Panc1 (cell line): ENCODE measurements at regions not wholly inside any gene's neighbourhood (a gene's known extent, or its start where the extent isn't known, plus 50 kb on each side); places are given as distances from the start of the nearest gene placed in this dataset.

Source experiments
- ATAC-seq: fragments of 200-7000 bp; cut with Tn5 transposase; 2 replicates; pipeline ENCODE4 v1.9.1; 2020; ENCODE audit warnings: mild to moderate bottlenecking, moderate library complexity
- BruUV-seq: library from RNA; stranded (reverse); fragments of 400-500 nt; replicated peaks from 2 replicates; lab custom pipeline; 2021; lab: Mats Ljungman, UMichigan
- CTCF ChIA-PET: fragments of 300-600 bp; sonication (Branson Sonifier 250); formaldehyde crosslinking; loops from one replicate; lab custom pipeline; 2022; ENCODE audit warnings: antibody characterized with exemption; lab: Charles Lee
- POLR2A ChIA-PET: fragments of 300-600 bp; sonication (Branson Sonifier 250); formaldehyde crosslinking; loops from one replicate; lab custom pipeline; 2022; ENCODE audit warnings: antibody characterized with exemption; lab: Charles Lee
- DNase-seq: peaks from one replicate; pipeline ENCODE4 v3.0.0-alpha.2; 2010; ENCODE audit warnings: low read depth, low spot score
- H3K27ac ChIP-seq: 2 replicates; pipeline ENCODE4 v1.5.1; 2011; ENCODE audit warnings: mild to moderate bottlenecking, low read length, inconsistent platforms
- H3K27me3 ChIP-seq: fragments of 200-500 bp; sonication (Bioruptor generic); 2 replicates; pipeline ENCODE4 v1.6.0; 2014; ENCODE audit warnings: low read length, inconsistent platforms; ENCODE audit not compliant: control insufficient read depth, insufficient read depth
- H3K36me3 ChIP-seq: fragments of 200-500 bp; sonication (Bioruptor generic); 2 replicates; pipeline ENCODE4 v1.5.1; 2014; ENCODE audit warnings: inconsistent platforms, mild to moderate bottlenecking, low read length, moderate library complexity; ENCODE audit not compliant: control insufficient read depth, insufficient read depth
- H3K4me1 ChIP-seq: 2 replicates; pipeline ENCODE4 v1.5.1; 2011; ENCODE audit warnings: inconsistent platforms, mild to moderate bottlenecking, low read length, moderate library complexity; ENCODE audit not compliant: control insufficient read depth, insufficient read depth
- H3K4me3 ChIP-seq, 2 experiments: 2 replicates each; pipeline ENCODE4 v1.5.1; 2011 to 2012; ENCODE audit warnings: low read depth in 2 of 2, low read length in 2 of 2, mild to moderate bottlenecking in 2 of 2, inconsistent platforms in 1 of 2, moderate library complexity in 1 of 2
- H3K9me3 ChIP-seq: fragments of 200-500 bp; sonication (Bioruptor generic); 2 replicates; pipeline ENCODE4 v1.5.1; 2014; ENCODE audit warnings: low read depth, mild to moderate bottlenecking, inconsistent platforms, low read length, moderate library complexity; ENCODE audit not compliant: control insufficient read depth, insufficient read depth
- POLR2AphosphoS5 ChIP-seq: IDR thresholded peaks from 2 replicates; pipeline ENCODE4 v1.6.1; 2012; ENCODE audit warnings: mild to moderate bottlenecking, low read depth, low read length, moderate library complexity
- SIN3A ChIP-seq: IDR thresholded peaks from 2 replicates; pipeline ENCODE4 v1.6.1; 2012; ENCODE audit warnings: low read depth, mild to moderate bottlenecking, low read length, moderate library complexity, borderline replicate concordance; ENCODE audit not compliant: insufficient read depth
- TCF7L2 ChIP-seq: IDR thresholded peaks from 2 replicates; pipeline ENCODE4 v1.6.1; 2011; ENCODE audit warnings: mild to moderate bottlenecking, low read depth, low read length, inconsistent platforms
- in situ Hi-C: cut with HindIII; loops from 2 replicates; pipeline ENCODE4 v1.10.0; 2016; ENCODE audit warnings: low sequenced_read_pairs, low pct_unique_long_range_greater_than_20kb
- intact Hi-C: fragments of 100-400 bp; cut with micrococcal nuclease; formaldehyde crosslinking; loops from one replicate; pipeline ENCODE4 v1.10.0; 2022; ENCODE audit not compliant: unreplicated experiment
- TF ChIP-seq, protein P1 (sequence below): fragments of 450-650 bp; IDR thresholded peaks from 2 replicates; pipeline ENCODE4 v1.5.1; 2017; ENCODE audit warnings: mild to moderate bottlenecking
- TF ChIP-seq, protein P2 (sequence below), 2 experiments: IDR thresholded peaks; 2 replicates each; pipeline ENCODE4 v1.6.1; 2011 to 2012; ENCODE audit warnings: low read depth in 2 of 2, control low read depth in 1 of 2, low read length in 1 of 2, mild to moderate bottlenecking in 1 of 2, moderate library complexity in 1 of 2; ENCODE audit not compliant: insufficient read depth in 1 of 2

- POLR2A ChIA-PET = no interaction called here
These were observed 438.9 kb upstream of the SOX11 start for GRCh38 chr2:5253263-5253662.

GRCh38 chr2:5254791-5255332 lies 437.3 kb upstream of the SOX11 start:
- H3K27me3 ChIP-seq = no peaks in the 10 kb centered on the region
- no peaks in the 10 kb centered on the region for H3K36me3 ChIP-seq
- H3K27ac ChIP-seq = no peak overlapping the region
- H3K9me3 ChIP-seq = no peaks in the 10 kb centered on the region
- intact Hi-C loops = no loop called here
- no peak for DNase-seq
- ATAC-seq = no peak
- H3K4me1 ChIP-seq = no peaks in the 10 kb centered on the region
- BruUV-seq = no TSS peak
- ChIA-PET CTCF (no interaction called here), POLR2A (no interaction called here)
- TF ChIP-seq, protein P1, sequence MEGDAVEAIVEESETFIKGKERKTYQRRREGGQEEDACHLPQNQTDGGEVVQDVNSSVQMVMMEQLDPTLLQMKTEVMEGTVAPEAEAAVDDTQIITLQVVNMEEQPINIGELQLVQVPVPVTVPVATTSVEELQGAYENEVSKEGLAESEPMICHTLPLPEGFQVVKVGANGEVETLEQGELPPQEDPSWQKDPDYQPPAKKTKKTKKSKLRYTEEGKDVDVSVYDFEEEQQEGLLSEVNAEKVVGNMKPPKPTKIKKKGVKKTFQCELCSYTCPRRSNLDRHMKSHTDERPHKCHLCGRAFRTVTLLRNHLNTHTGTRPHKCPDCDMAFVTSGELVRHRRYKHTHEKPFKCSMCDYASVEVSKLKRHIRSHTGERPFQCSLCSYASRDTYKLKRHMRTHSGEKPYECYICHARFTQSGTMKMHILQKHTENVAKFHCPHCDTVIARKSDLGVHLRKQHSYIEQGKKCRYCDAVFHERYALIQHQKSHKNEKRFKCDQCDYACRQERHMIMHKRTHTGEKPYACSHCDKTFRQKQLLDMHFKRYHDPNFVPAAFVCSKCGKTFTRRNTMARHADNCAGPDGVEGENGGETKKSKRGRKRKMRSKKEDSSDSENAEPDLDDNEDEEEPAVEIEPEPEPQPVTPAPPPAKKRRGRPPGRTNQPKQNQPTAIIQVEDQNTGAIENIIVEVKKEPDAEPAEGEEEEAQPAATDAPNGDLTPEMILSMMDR = no peak
- TF ChIP-seq POLR2AphosphoS5 (no peak), SIN3A (no peak), TCF7L2 (no peak)
- TF ChIP-seq, protein P2, sequence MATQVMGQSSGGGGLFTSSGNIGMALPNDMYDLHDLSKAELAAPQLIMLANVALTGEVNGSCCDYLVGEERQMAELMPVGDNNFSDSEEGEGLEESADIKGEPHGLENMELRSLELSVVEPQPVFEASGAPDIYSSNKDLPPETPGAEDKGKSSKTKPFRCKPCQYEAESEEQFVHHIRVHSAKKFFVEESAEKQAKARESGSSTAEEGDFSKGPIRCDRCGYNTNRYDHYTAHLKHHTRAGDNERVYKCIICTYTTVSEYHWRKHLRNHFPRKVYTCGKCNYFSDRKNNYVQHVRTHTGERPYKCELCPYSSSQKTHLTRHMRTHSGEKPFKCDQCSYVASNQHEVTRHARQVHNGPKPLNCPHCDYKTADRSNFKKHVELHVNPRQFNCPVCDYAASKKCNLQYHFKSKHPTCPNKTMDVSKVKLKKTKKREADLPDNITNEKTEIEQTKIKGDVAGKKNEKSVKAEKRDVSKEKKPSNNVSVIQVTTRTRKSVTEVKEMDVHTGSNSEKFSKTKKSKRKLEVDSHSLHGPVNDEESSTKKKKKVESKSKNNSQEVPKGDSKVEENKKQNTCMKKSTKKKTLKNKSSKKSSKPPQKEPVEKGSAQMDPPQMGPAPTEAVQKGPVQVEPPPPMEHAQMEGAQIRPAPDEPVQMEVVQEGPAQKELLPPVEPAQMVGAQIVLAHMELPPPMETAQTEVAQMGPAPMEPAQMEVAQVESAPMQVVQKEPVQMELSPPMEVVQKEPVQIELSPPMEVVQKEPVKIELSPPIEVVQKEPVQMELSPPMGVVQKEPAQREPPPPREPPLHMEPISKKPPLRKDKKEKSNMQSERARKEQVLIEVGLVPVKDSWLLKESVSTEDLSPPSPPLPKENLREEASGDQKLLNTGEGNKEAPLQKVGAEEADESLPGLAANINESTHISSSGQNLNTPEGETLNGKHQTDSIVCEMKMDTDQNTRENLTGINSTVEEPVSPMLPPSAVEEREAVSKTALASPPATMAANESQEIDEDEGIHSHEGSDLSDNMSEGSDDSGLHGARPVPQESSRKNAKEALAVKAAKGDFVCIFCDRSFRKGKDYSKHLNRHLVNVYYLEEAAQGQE (IDR thresholded peaks at IDR 0.05; ENCODE audit: insufficient read depth in 1 of 2, low read depth in 2 of 2, low read length in 1 of 2) = no peak
- H3K4me3 ChIP-seq = no peak overlapping the region
- in situ Hi-C loops = no loop called here

More at GRCh38 chr2:5253263-5253662, 438.9 kb upstream of the SOX11 start:
- Histone ChIP-seq H3K9me3 (no peaks in the 10 kb centered on the region), H3K27me3 (no peaks in the 10 kb centered on the region), H3K36me3 (no peaks in the 10 kb centered on the region), H3K4me1 (no peaks in the 10 kb centered on the region), H3K27ac (no peak overlapping the region), H3K4me3 (no peak overlapping the region)
- BruUV-seq = no TSS peak
- ATAC-seq = no peak
- CTCF ChIA-PET = no interaction called here
- TF ChIP-seq, protein P2 (IDR thresholded peaks at IDR 0.05; ENCODE audit: insufficient read depth in 1 of 2, low read depth in 2 of 2, low read length in 1 of 2) = no peak
- no peak for TF ChIP-seq TCF7L2
- no peak for TF ChIP-seq SIN3A
- TF ChIP-seq POLR2AphosphoS5 = no peak
- TF ChIP-seq, protein P1 = no peak
- DNase-seq = no peak
- intact Hi-C loops = no loop called here
- in situ Hi-C loops = no loop called here
